ENCODE measurements at regions not wholly inside any gene's neighbourhood (a gene's known extent, or its start where the extent isn't known, plus 50 kb on each side); places are given as distances from the start of the nearest gene placed in this dataset.
A peak's percentile ranks its signal among the peaks of the same experiment; 100 is the strongest.

DNA sequence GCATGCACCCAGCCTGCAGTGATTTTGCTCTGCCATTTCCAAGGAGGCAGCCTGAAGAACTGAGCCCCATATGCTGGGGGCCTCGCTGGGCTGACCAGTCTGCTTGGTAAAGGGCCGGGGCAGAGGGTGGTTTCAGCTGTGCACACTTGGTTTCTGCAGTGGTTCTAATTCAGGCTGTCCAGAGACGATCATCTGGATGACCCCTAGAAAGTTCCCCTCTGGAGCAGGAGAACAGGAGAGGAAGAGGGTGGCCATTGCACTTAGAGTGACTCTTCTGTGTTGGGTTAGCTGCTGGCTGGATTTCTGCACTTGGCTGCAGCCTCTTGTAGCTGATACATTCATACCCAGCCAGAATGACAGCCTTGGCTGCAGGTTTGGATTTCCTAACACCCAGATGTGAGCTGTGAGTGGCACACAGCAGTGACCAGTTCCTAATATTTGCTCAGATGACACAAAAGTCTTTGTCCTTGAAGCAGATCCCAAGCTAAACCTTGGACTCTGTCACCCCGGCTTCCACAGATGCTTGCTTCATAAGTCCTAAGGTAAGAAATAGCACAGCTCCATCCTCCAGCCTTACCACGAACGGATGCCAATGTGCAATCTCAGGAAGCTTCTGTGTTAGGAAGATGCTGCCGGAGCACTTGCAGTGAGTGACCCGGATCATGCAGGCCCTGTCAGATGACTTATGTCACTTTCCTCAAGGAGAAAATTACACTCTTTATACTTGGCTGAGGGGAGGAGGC lies 105.6 kb downstream of the HNRNPLL start (continued):
- TF ChIP-seq TSC22D2 (CRISPR knock-in tag; IDR thresholded peaks at IDR 0.05; ENCODE audit: borderline replicate concordance) (0 out of 2 replicates have a peak, but pooled peaks have one; percentile 21), ARID5B (CRISPR knock-in tag; IDR thresholded peaks at IDR 0.05) (peak; percentile 94), MYC (CRISPR knock-in tag; IDR thresholded peaks at IDR 0.05; ENCODE audit: borderline replicate concordance) (no peak), ZNF816 (CRISPR knock-in tag; IDR thresholded peaks at IDR 0.05; ENCODE audit: borderline replicate concordance) (no peak), KIAA2018 (CRISPR knock-in tag; IDR thresholded peaks at IDR 0.05; ENCODE audit: borderline replicate concordance) (no peak), ZNF557 (CRISPR knock-in tag; IDR thresholded peaks at IDR 0.05) (0 out of 2 replicates have a peak, but pooled peaks have one; percentile 74), NFIC (IDR thresholded peaks at IDR 0.05; ENCODE audit: low read length) (peak; percentile 64)
- TF ChIP-seq, protein P1, sequence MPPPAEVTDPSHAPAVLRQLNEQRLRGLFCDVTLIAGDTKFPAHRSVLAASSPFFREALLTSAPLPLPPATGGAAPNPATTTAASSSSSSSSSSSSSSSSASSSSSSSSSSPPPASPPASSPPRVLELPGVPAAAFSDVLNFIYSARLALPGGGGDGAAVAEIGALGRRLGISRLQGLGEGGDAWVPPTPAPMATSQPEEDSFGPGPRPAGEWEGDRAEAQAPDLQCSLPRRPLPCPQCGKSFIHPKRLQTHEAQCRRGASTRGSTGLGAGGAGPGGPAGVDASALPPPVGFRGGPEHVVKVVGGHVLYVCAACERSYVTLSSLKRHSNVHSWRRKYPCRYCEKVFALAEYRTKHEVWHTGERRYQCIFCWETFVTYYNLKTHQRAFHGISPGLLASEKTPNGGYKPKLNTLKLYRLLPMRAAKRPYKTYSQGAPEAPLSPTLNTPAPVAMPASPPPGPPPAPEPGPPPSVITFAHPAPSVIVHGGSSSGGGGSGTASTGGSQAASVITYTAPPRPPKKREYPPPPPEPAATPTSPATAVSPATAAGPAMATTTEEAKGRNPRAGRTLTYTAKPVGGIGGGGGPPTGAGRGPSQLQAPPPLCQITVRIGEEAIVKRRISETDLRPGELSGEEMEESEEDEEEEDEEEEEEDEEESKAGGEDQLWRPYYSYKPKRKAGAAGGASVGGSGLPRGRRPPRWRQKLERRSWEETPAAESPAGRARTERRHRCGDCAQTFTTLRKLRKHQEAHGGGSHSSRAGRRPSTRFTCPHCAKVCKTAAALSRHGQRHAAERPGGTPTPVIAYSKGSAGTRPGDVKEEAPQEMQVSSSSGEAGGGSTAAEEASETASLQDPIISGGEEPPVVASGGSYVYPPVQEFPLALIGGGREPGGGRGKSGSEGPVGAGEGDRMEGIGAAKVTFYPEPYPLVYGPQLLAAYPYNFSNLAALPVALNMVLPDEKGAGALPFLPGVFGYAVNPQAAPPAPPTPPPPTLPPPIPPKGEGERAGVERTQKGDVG (CRISPR knock-in tag; IDR thresholded peaks at IDR 0.05; ENCODE audit: borderline replicate concordance) = no peak
- TF ChIP-seq, protein P2, sequence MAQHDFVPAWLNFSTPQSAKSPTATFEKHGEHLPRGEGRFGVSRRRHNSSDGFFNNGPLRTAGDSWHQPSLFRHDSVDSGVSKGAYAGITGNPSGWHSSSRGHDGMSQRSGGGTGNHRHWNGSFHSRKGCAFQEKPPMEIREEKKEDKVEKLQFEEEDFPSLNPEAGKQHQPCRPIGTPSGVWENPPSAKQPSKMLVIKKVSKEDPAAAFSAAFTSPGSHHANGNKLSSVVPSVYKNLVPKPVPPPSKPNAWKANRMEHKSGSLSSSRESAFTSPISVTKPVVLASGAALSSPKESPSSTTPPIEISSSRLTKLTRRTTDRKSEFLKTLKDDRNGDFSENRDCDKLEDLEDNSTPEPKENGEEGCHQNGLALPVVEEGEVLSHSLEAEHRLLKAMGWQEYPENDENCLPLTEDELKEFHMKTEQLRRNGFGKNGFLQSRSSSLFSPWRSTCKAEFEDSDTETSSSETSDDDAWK (CRISPR knock-in tag; IDR thresholded peaks at IDR 0.05) = no peak
- TF ChIP-seq, protein P3, sequence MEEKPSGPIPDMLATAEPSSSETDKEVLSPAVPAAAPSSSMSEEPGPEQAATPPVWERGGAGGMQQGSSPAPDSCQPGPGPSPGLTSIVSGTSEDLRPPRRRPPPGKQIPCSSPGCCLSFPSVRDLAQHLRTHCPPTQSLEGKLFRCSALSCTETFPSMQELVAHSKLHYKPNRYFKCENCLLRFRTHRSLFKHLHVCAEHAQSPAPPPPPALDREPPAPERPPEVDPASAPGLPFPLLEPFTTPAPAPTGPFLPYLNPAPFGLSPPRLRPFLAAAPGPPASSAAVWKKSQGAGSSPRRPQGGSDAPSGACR (CRISPR knock-in tag; IDR thresholded peaks at IDR 0.05) = no peak
